ENCODE measurements at regions not wholly inside any gene's neighbourhood (a gene's known extent, or its start where the extent isn't known, plus 50 kb on each side); places are given as distances from the start of the nearest gene placed in this dataset.

- Mint-ChIP-seq H3K9me3 (peaks cover 5% of the 10 kb centered on the region), H3K4me1 (ENCODE audit: low read depth) (no peaks in the 10 kb centered on the region), H3K36me3 (ENCODE audit: insufficient read depth) (no peaks in the 10 kb centered on the region), H3K27me3 (ENCODE audit: low read depth) (peaks cover 19% of the 10 kb centered on the region), H3K4me3 (no peak overlapping the region)
- DNase-seq (no peak), ATAC-seq (no peak)
Observed at GRCh38 chr20:57038608-57039440, 227.6 kb downstream of the BMP7 start.

GRCh38 chr20:57040466-57040865 is 226.0 kb downstream of the BMP7 start:
- Mint-ChIP-seq H3K27me3 (ENCODE audit: low read depth) (peaks cover 16% of the 10 kb centered on the region), H3K36me3 (ENCODE audit: insufficient read depth) (no peaks in the 10 kb centered on the region), H3K4me1 (ENCODE audit: low read depth) (no peaks in the 10 kb centered on the region), H3K4me3 (no peak overlapping the region), H3K9me3 (no peaks in the 10 kb centered on the region)
- DNase-seq = no peak
- no peak for ATAC-seq

GRCh38 chr20:57040924-57041323 is 225.5 kb downstream of the BMP7 start:
- H3K9me3 Mint-ChIP-seq = no peaks in the 10 kb centered on the region
- ATAC-seq (no peak), DNase-seq (no peak)
- H3K4me3 Mint-ChIP-seq = no peak overlapping the region
- no peaks in the 10 kb centered on the region for H3K36me3 Mint-ChIP-seq (ENCODE audit: insufficient read depth)
- no peaks in the 10 kb centered on the region for H3K4me1 Mint-ChIP-seq (ENCODE audit: low read depth)
- H3K27me3 Mint-ChIP-seq (ENCODE audit: low read depth) = peaks cover 14% of the 10 kb centered on the region

- DNase-seq (no peak), ATAC-seq (no peak)
- H3K36me3 Mint-ChIP-seq (ENCODE audit: insufficient read depth) = no peaks in the 10 kb centered on the region
- no peak overlapping the region for H3K4me3 Mint-ChIP-seq
- no peaks in the 10 kb centered on the region for H3K4me1 Mint-ChIP-seq (ENCODE audit: low read depth)
- no peaks in the 10 kb centered on the region for H3K9me3 Mint-ChIP-seq
- peaks cover 8% of the 10 kb centered on the region for H3K27me3 Mint-ChIP-seq (ENCODE audit: low read depth)
Observed at GRCh38 chr20:57043091-57043490, 223.3 kb downstream of the BMP7 start.

GRCh38 chr20:57043669-57044268 is 222.7 kb downstream of the BMP7 start:
- Mint-ChIP-seq H3K9me3 (no peaks in the 10 kb centered on the region), H3K36me3 (ENCODE audit: insufficient read depth) (no peaks in the 10 kb centered on the region), H3K27me3 (ENCODE audit: low read depth) (peaks cover 8% of the 10 kb centered on the region), H3K4me1 (ENCODE audit: low read depth) (no peaks in the 10 kb centered on the region), H3K4me3 (no peak overlapping the region)
- DNase-seq (no peak), ATAC-seq (no peak)

GRCh38 chr20:57047281-57048026 is 219.0 kb downstream of the BMP7 start:
- H3K9me3 Mint-ChIP-seq = no peaks in the 10 kb centered on the region
- ATAC-seq = no peak
- no peaks in the 10 kb centered on the region for H3K36me3 Mint-ChIP-seq (ENCODE audit: insufficient read depth)
- H3K27me3 Mint-ChIP-seq (ENCODE audit: low read depth) = peaks cover 9% of the 10 kb centered on the region
- DNase-seq = no peak
- no peaks in the 10 kb centered on the region for H3K4me1 Mint-ChIP-seq (ENCODE audit: low read depth)
- no peak overlapping the region for H3K4me3 Mint-ChIP-seq

- Mint-ChIP-seq H3K4me1 (ENCODE audit: low read depth) (no peaks in the 10 kb centered on the region), H3K4me3 (no peak overlapping the region), H3K36me3 (ENCODE audit: insufficient read depth) (no peaks in the 10 kb centered on the region), H3K9me3 (no peaks in the 10 kb centered on the region), H3K27me3 (ENCODE audit: low read depth) (peaks cover 7% of the 10 kb centered on the region)
- DNase-seq (no peak), ATAC-seq (peak in 1 of 2 donors; percentile 48)
Observed at GRCh38 chr20:57048027-57048869, 218.2 kb downstream of the BMP7 start.

- Mint-ChIP-seq H3K9me3 (no peaks in the 10 kb centered on the region), H3K4me1 (ENCODE audit: low read depth) (no peaks in the 10 kb centered on the region), H3K4me3 (no peak overlapping the region), H3K36me3 (ENCODE audit: insufficient read depth) (no peaks in the 10 kb centered on the region), H3K27me3 (ENCODE audit: low read depth) (peaks cover 7% of the 10 kb centered on the region)
- no peak for ATAC-seq
- DNase-seq = no peak
Observed at GRCh38 chr20:57049296-57049695, 217.1 kb downstream of the BMP7 start.

GRCh38 chr20:57051096-57051495 is 215.3 kb downstream of the BMP7 start:
- Mint-ChIP-seq H3K27me3 (ENCODE audit: low read depth) (peaks cover 5% of the 10 kb centered on the region), H3K9me3 (no peaks in the 10 kb centered on the region), H3K4me3 (no peak overlapping the region), H3K36me3 (ENCODE audit: insufficient read depth) (no peaks in the 10 kb centered on the region), H3K4me1 (ENCODE audit: low read depth) (no peaks in the 10 kb centered on the region)
- ATAC-seq = no peak
- no peak for DNase-seq

GRCh38 chr20:57053067-57053466 is 213.4 kb downstream of the BMP7 start:
- no peaks in the 10 kb centered on the region for H3K9me3 Mint-ChIP-seq
- no peak for DNase-seq
- ATAC-seq = no peak
- no peak overlapping the region for H3K4me3 Mint-ChIP-seq
- no peaks in the 10 kb centered on the region for H3K36me3 Mint-ChIP-seq (ENCODE audit: insufficient read depth)
- H3K4me1 Mint-ChIP-seq (ENCODE audit: low read depth) = no peaks in the 10 kb centered on the region
- peaks cover 5% of the 10 kb centered on the region for H3K27me3 Mint-ChIP-seq (ENCODE audit: low read depth)

- no peak for DNase-seq
- no peaks in the 10 kb centered on the region for H3K9me3 Mint-ChIP-seq
- no peaks in the 10 kb centered on the region for H3K4me1 Mint-ChIP-seq (ENCODE audit: low read depth)
- H3K36me3 Mint-ChIP-seq (ENCODE audit: insufficient read depth) = no peaks in the 10 kb centered on the region
- no peak overlapping the region for H3K4me3 Mint-ChIP-seq
- ATAC-seq = no peak
- H3K27me3 Mint-ChIP-seq (ENCODE audit: low read depth) = peaks cover 9% of the 10 kb centered on the region
Observed at GRCh38 chr20:57053793-57054552, 212.5 kb downstream of the BMP7 start.

- Mint-ChIP-seq H3K4me3 (no peak overlapping the region), H3K36me3 (ENCODE audit: insufficient read depth) (no peaks in the 10 kb centered on the region), H3K27me3 (ENCODE audit: low read depth) (peaks cover 10% of the 10 kb centered on the region), H3K9me3 (no peaks in the 10 kb centered on the region), H3K4me1 (ENCODE audit: low read depth) (peaks cover 2% of the 10 kb centered on the region)
- DNase-seq = no peak
- no peak for ATAC-seq
Observed at GRCh38 chr20:57055345-57055744, 211.1 kb downstream of the BMP7 start.

GRCh38 chr20:57056651-57057050 is 209.8 kb downstream of the BMP7 start:
- H3K27me3 Mint-ChIP-seq (ENCODE audit: low read depth) = peaks cover 16% of the 10 kb centered on the region
- ATAC-seq (no peak), DNase-seq (no peak)
- peaks cover 2% of the 10 kb centered on the region for H3K4me1 Mint-ChIP-seq (ENCODE audit: low read depth)
- no peaks in the 10 kb centered on the region for H3K9me3 Mint-ChIP-seq
- H3K4me3 Mint-ChIP-seq = no peak overlapping the region
- H3K36me3 Mint-ChIP-seq (ENCODE audit: insufficient read depth) = no peaks in the 10 kb centered on the region
